Effector memory CD4-positive, alpha-beta T cell (primary cell): ENCODE measurements at regions not wholly inside any gene's neighbourhood (a gene's known extent, or its start where the extent isn't known, plus 50 kb on each side); places are given as distances from the start of the nearest gene placed in this dataset.
"Not testable (repeated sequence)": the region's sequence is repeated elsewhere in the genome, so short reads cannot be mapped to it uniquely, and the experiment has no call there.

Source experiments
- DNase-seq, 3 donors: peaks; one replicate each; pipeline ENCODE4 v3.0.0-alpha.2; 2020
- H3K27ac ChIP-seq: 2 replicates; pipeline ENCODE4 v1.7.0; 2013; ENCODE audit warnings: mild to moderate bottlenecking, low read length, moderate library complexity; ENCODE audit not compliant: insufficient read depth, poor library complexity, severe bottlenecking
- H3K27me3 ChIP-seq: replicated peaks from 2 replicates; pipeline ENCODE4 v1.7.0; 2013; ENCODE audit warnings: mild to moderate bottlenecking, low read length; ENCODE audit not compliant: insufficient read depth, control insufficient read depth, poor library complexity, severe bottlenecking
- H3K36me3 ChIP-seq: 2 replicates; pipeline ENCODE4 v1.7.0; 2013; ENCODE audit warnings: mild to moderate bottlenecking, low read length, moderate library complexity; ENCODE audit not compliant: control insufficient read depth, insufficient read depth
- H3K4me1 ChIP-seq: 2 replicates; pipeline ENCODE4 v1.7.0; 2013; ENCODE audit warnings: low read length, mild to moderate bottlenecking; ENCODE audit not compliant: control insufficient read depth, insufficient read depth, poor library complexity, severe bottlenecking
- H3K4me3 ChIP-seq: 2 replicates; pipeline ENCODE4 v1.7.0; 2013; ENCODE audit warnings: low read length, low read depth, mild to moderate bottlenecking; ENCODE audit not compliant: insufficient read depth, poor library complexity, severe bottlenecking
- H3K9me3 ChIP-seq: 2 replicates; pipeline ENCODE4 v1.7.0; 2013; ENCODE audit warnings: mild to moderate bottlenecking, low read length, moderate library complexity; ENCODE audit not compliant: control insufficient read depth

DNA sequence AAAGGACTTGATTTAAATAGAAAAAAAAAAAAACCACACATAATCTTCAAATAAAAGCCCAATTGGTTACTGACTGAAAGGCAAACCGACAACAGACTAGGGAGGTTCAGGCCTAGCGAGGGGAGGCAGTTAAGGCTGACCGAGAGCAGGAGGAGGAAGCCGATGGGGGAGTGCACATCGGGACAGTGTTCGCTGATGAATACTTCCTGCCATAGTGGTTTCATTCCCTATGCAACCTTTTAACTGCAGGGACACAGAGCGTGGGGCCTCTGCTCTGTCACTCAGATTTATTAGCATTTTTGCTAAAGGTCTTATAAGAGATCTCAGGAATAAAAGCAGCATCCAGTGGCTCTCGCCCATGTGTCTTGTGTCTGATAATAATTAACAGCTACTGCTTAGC is 343.2 kb upstream of the CHRNA7 start:
- not testable (repeated sequence) for H3K4me3 ChIP-seq, H3K4me1 ChIP-seq, H3K36me3 ChIP-seq, H3K9me3 ChIP-seq, H3K27ac ChIP-seq, DNase-seq, H3K27me3 ChIP-seq

DNA sequence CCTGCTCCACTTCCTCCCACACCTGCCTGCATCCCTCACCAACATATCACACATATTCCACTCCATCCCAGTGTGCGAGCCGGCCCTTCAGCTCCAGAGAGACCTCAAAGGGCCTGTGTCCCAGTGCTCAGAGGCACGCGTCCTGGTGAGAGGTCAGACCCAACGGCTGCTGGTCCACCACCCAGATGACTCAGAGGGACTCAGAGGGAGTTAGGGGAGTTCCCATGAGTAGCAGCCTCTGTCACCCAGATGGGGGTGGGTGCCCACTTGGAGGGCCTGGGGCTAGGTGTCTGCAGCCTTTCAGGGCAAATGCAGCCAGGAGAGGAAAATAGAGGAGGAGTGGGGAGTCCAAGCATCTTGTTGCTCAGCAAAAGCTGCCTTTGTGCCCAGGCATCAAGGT is 333.8 kb upstream of the CHRNA7 start:
- not testable (repeated sequence) for H3K27me3 ChIP-seq, H3K36me3 ChIP-seq, DNase-seq, H3K27ac ChIP-seq, H3K4me3 ChIP-seq, H3K9me3 ChIP-seq, H3K4me1 ChIP-seq

DNA sequence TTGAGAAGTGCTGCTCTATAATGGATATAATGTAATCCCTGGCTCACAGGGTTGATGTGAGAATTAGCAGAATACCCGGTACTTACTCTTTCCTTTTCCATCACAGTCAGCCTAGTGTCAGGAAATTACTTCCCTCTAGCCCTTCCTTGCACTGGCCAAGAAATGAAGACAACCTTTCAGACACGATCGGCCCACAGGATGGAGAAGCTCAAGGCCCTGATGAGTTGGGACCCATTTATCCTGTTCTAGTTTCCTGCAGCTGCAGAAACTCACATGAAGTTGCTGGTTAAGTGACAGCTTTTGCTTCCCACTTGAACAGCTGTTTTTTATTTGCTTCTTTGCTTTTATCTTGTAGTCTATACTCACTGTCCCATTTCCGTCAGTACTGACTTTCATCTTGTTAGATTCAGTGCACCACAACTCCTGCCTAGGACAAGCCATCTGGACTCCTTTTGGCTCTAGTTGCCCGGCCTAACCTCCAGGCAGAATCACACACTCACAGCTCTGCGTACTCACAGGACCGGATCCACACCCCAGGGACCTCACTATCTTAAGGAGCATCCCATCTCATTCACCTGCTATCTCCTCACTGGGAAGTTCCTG is 325.1 kb upstream of the CHRNA7 start:
- H3K4me3 ChIP-seq, DNase-seq, H3K27ac ChIP-seq, H3K9me3 ChIP-seq, H3K36me3 ChIP-seq, H3K4me1 ChIP-seq, H3K27me3 ChIP-seq: not testable (repeated sequence)

DNA sequence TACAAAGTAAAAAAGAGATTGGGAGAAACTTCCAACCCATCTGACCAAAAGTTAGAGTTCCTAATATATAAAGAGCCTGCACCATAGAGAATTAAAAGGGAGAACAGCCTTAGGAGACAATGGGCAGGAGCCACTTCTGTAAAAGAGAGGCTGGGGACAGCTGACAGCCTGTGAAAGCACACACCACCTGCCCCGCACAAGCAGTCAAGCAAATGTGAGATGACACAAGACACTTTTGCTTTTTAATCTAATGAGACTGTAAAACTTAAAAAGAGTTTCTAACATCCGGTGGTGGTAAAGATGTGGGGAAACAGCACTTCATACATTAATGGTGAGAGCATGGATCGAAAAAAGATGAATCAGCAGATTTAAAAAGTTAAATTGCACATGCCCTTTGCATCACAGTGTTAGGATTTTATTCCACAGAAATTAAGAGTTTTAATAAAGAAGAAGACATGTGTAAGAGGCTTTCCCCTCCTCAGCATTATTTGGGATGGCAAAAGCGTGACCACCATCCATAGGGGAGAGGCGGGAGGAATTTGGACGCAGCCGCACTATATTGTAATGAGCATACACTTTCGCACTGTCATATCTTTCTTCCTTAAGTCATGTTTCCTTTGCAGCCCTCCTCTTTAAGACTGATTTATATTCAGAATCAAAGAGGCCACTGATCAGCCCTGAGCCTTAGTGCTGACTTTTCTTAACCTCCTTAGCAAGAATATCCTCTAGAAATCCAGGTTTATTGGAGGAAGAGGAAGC is 322.2 kb upstream of the CHRNA7 start:
- H3K27ac ChIP-seq, H3K36me3 ChIP-seq, H3K27me3 ChIP-seq, DNase-seq, H3K4me3 ChIP-seq, H3K9me3 ChIP-seq, H3K4me1 ChIP-seq: not testable (repeated sequence)

DNA sequence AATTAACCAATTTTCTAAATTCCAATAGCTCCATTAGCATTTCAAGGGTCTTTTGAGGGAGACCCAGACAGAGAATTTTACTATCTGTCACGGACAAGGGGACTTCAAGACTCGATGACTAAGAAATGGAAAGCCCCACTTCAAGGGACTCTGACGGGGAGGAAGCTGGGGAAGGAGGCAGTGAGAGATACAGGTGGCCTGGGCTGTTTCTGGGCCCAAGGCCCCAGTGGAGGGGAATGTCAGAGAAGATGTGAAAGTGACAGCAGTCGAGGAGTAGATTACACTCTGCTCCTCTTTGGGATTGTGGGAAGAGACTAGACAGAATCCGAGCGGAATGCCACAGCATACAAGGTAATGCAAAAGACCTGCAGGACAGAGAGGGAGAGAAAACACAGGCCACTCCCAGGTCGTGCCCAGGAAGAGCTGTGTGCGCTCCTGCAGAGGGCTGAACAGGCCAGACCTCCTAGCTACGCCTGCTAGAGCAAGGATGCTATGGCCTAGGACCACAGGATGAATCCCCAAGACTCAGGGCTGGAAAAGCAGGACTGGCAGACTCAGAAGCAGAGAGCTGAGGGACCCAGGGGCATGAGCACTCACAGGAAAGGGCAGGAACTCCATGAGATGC is 321.5 kb upstream of the CHRNA7 start:
- H3K27me3 ChIP-seq, DNase-seq, H3K36me3 ChIP-seq, H3K27ac ChIP-seq, H3K4me1 ChIP-seq, H3K9me3 ChIP-seq, H3K4me3 ChIP-seq: not testable (repeated sequence)

DNA sequence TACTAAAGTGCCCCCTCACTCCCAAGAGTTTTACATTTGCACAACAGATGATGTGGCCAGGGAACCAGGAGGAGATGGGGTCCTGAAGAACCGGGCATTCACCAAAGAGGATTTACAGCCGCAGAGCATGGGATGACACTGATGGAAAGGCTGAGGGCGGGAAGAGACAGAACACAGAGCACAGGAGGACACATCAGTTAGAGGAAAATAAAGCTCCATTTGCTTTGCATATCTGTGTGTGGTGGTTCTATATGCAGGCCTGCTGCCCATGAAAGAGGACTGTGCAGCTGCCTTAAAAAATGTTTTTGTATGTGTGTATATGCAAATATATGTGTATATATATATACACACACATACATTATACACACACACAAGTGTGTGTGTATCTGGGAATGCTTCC is 320.8 kb upstream of the CHRNA7 start:
- H3K9me3 ChIP-seq, H3K4me1 ChIP-seq, H3K27me3 ChIP-seq, H3K36me3 ChIP-seq, H3K27ac ChIP-seq, H3K4me3 ChIP-seq, DNase-seq: not testable (repeated sequence)

DNA sequence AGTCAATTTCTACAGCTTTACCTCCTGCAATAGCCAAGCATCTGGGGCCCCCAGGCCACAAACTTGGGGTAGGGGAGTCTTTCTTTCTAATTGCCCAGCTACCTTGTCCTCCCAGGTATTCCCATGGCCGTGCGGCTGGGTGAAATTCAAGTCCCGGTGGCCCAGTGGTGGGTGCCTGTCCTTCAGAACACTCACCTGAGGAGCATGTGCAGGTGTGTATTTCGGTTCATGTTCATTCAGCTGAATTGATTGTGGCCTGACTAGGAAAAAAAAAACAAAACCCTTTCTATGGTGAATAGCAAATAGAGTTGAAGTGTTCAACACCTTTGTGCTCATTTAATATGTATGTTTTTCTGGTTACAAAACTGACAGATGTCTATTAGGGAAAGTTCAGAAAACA is 319.5 kb upstream of the CHRNA7 start:
- H3K4me1 ChIP-seq, H3K4me3 ChIP-seq, H3K27me3 ChIP-seq, H3K27ac ChIP-seq, DNase-seq, H3K36me3 ChIP-seq, H3K9me3 ChIP-seq: not testable (repeated sequence)

DNA sequence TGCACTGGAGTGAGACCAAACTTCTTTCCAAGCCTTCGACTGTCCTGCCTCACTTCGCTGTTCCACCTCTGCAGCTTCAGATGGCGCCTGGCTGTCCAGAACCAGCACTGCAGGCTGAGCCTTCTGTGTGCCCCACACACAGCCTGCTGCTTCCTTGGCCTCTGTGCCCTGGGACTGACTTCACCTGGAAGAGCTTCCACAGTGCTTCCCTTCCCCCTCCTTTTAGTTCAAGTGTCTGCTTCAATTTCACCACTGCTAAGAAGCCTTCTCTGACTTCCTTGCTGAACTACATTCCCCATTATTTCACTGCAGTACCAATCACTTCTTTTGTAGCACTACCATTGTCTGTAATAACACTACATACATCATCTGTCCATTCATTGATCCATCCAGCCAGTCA is 315.1 kb upstream of the CHRNA7 start:
- H3K27ac ChIP-seq, H3K4me3 ChIP-seq, H3K4me1 ChIP-seq, H3K27me3 ChIP-seq, DNase-seq, H3K9me3 ChIP-seq, H3K36me3 ChIP-seq: not testable (repeated sequence)

DNA sequence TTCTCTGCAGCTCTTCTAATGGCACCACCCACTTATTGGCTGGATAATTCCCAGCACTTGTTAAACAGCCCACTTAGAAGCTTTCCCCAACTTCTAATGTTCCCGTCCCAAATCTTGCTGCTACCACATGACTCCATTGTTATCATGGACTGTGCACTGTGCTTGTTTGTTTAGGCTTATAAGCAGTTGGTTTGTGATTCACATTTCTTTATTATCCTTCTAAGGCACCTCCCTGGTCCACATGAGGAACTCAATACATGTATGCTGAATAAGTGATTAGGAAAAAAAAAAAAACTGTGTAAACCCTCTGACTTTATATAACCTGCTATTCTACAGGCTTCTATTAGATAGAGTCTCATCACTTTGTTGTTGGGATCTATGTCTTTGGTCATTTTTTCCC is 311.7 kb upstream of the CHRNA7 start:
- not testable (repeated sequence) for DNase-seq, H3K27ac ChIP-seq, H3K9me3 ChIP-seq, H3K27me3 ChIP-seq, H3K4me3 ChIP-seq, H3K4me1 ChIP-seq, H3K36me3 ChIP-seq

DNA sequence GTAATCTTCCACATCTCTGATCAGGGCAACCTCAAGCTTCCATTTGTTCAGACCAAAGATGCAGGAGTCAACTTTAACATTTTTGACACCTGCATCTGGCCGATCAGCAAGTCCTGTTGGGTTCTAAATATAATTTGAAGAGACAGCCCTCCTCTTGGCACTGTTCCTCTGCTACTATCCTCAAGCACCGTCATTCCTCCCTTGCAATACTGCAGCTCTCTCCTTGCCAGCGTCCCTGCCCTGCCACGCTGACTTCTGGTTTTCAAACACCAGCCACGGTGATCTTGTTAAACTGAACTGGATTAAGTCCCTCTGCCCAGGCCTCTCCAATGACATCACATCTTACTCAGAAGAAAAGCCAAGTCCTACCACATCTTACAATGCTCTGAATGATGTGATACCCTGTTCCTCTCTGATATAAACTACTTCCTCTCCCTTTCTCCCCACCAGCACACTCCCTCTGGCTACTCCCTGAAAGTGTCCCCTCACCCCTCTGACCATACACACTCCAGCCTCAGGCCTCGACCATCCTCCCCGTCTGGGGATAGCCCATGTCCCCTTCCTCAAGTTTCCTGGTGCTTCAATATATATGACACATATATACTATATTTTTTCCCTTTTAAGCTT is 310.8 kb upstream of the CHRNA7 start:
- not testable (repeated sequence) for H3K4me1 ChIP-seq, H3K4me3 ChIP-seq, H3K36me3 ChIP-seq, DNase-seq, H3K27ac ChIP-seq, H3K27me3 ChIP-seq, H3K9me3 ChIP-seq
